B cell (primary cell): ENCODE measurements at regions not wholly inside any gene's neighbourhood (a gene's known extent, or its start where the extent isn't known, plus 50 kb on each side); places are given as distances from the start of the nearest gene placed in this dataset.

Experiments used
- ATAC-seq: fragments of 200-7000 bp; cut with Tn5 transposase; one replicate; pipeline ENCODE4 v1.10.0; 2021; ENCODE audit warnings: low read depth, mild to moderate bottlenecking, moderate number of reproducible peaks, moderate library complexity
- CTCF ChIA-PET: fragments of 350-600 bp; sonication (Branson Sonifier 250); formaldehyde crosslinking; loops from one replicate; lab custom pipeline; 2021; ENCODE audit warnings: antibody characterized with exemption, inconsistent platforms; lab: Charles Lee
- POLR2A ChIA-PET: fragments of 350-600 bp; sonication (Branson Sonifier 250); formaldehyde crosslinking; loops from one replicate; lab custom pipeline; 2021; ENCODE audit warnings: antibody characterized with exemption; lab: Charles Lee
- DNase-seq: peaks from one replicate; pipeline ENCODE4 v3.0.0; 2013
- H2AFZ ChIP-seq: 2 replicates; pipeline ENCODE4 v1.6.1; 2012; ENCODE audit warnings: mild to moderate bottlenecking, low read depth, low read length; ENCODE audit not compliant: insufficient read depth, poor library complexity, severe bottlenecking
- H3K27ac ChIP-seq, 2 donors: 1 replicate in 1 of 2; 2 replicates in 1 of 2; pipeline ENCODE4 v1.5.1; 2012 to 2013; ENCODE audit warnings: low read length in 2 of 2, mild to moderate bottlenecking in 2 of 2, moderate library complexity in 1 of 2
- H3K27me3 ChIP-seq, 4 experiments: fragments of 200-600 bp in 1 of 4; sonication (generic) in 1 of 4; replicated peaks in 1 of 4; 1 replicate in 2 of 4; 2 replicates in 2 of 4; pipeline versions ENCODE4 v1.6.1 to v1.7.0; 2013 to 2016; ENCODE audit warnings: low read length in 3 of 4, mild to moderate bottlenecking in 2 of 4, mixed read lengths in 1 of 4, moderate library complexity in 1 of 4; ENCODE audit not compliant: insufficient read depth in 4 of 4, control insufficient read depth in 3 of 4; ENCODE audit errors: control extremely low read depth in 1 of 4
- H3K36me3 ChIP-seq, 2 experiments: replicated peaks in 1 of 2; 1 replicate in 1 of 2; 2 replicates in 1 of 2; pipeline versions ENCODE4 v1.6.1 to v1.7.1; 2013; ENCODE audit warnings: low read length in 1 of 2; ENCODE audit not compliant: insufficient read depth in 2 of 2, control insufficient read depth in 1 of 2; ENCODE audit errors: control extremely low read depth in 1 of 2, extremely low read depth in 1 of 2
- H3K4me1 ChIP-seq, 2 donors: fragments of 200-600 bp in 1 of 2; sonication (generic) in 1 of 2; 1 replicate in 1 of 2; 2 replicates in 1 of 2; pipeline versions ENCODE4 v1.5.1 to v1.6.1; 2013 to 2017; ENCODE audit warnings: low read length in 2 of 2; ENCODE audit not compliant: control insufficient read depth in 2 of 2, insufficient read depth in 2 of 2
- H3K4me2 ChIP-seq: replicated peaks from 2 replicates; pipeline ENCODE3; 2012; ENCODE audit warnings: mild to moderate bottlenecking, low read depth, low read length; ENCODE audit not compliant: poor library complexity, severe bottlenecking
- H3K4me3 ChIP-seq, 5 experiments: fragments of 200-600 bp in 1 of 5; sonication (generic) in 1 of 5; 1 replicate in 3 of 5; 2 replicates in 2 of 5; pipeline versions ENCODE4 v1.5.1 to v1.7.0; 2011 to 2016; ENCODE audit warnings: low read length in 4 of 5, mild to moderate bottlenecking in 4 of 5, low read depth in 2 of 5, control low read depth in 1 of 5, moderate library complexity in 1 of 5; ENCODE audit not compliant: insufficient read depth in 1 of 5; ENCODE audit errors: control extremely low read depth in 1 of 5, extremely low read depth in 1 of 5
- H3K79me2 ChIP-seq: fragments of 200-600 bp; sonication (generic); one replicate; pipeline ENCODE4 v1.6.0; 2016; ENCODE audit warnings: low read length; ENCODE audit not compliant: control insufficient read depth, insufficient read depth
- H3K9ac ChIP-seq: fragments of 200-600 bp; sonication (generic); 2 replicates; pipeline ENCODE4 v1.6.1; 2017; ENCODE audit warnings: mild to moderate bottlenecking, low read length, moderate library complexity
- H3K9me3 ChIP-seq, 3 donors: one replicate each; pipeline versions ENCODE4 v1.6.1 to v1.7.1; 2013; ENCODE audit warnings: low read length in 2 of 3; ENCODE audit not compliant: control insufficient read depth in 2 of 3, insufficient read depth in 1 of 3; ENCODE audit errors: control extremely low read depth in 1 of 3
- H4K20me1 ChIP-seq: 2 replicates; pipeline ENCODE4 v1.6.0; 2012; ENCODE audit warnings: mild to moderate bottlenecking, low read length; ENCODE audit not compliant: insufficient read depth, control insufficient read depth, poor library complexity, severe bottlenecking
- H3K27ac Mint-ChIP-seq: one replicate; pipeline ENCODE4 v1.8.0; 2021; ENCODE audit warnings: mixed read lengths
- H3K27me3 Mint-ChIP-seq: one replicate; pipeline ENCODE4 v1.8.0; 2021; ENCODE audit warnings: mixed read lengths
- H3K4me1 Mint-ChIP-seq: one replicate; pipeline ENCODE4 v1.8.0; 2021; ENCODE audit warnings: mixed read lengths
- H3K4me3 Mint-ChIP-seq: one replicate; pipeline ENCODE4 v1.8.0; 2021; ENCODE audit warnings: mixed read lengths
- H3K9me3 Mint-ChIP-seq: one replicate; pipeline ENCODE4 v1.8.0; 2022; ENCODE audit warnings: mixed read lengths; ENCODE audit not compliant: insufficient read depth
- CTCF ChIP-seq: fragments of 200-600 bp; IDR thresholded peaks from one replicate; pipeline ENCODE4 v1.8.0; 2022; ENCODE audit warnings: antibody characterized with exemption, mild to moderate bottlenecking
- EZH2 ChIP-seq: IDR thresholded peaks from 2 replicates; pipeline ENCODE4 v1.6.1; 2012; ENCODE audit warnings: borderline replicate concordance, low read depth, mild to moderate bottlenecking, moderate library complexity, low read length; ENCODE audit not compliant: insufficient read depth, poor library complexity, severe bottlenecking
- WGBS: methylation state at CpG from one replicate; pipeline ENCODE4 v1.1.5; 2013; ENCODE audit warnings: missing lambda C conversion rate; ENCODE audit not compliant: insufficient coverage; 5-methylcytosine and 5-hydroxymethylcytosine counted together
- intact Hi-C: fragments of 100-400 bp; cut with micrococcal nuclease; formaldehyde crosslinking; loops from one replicate; pipeline ENCODE4 v1.10.0; 2022

DNA sequence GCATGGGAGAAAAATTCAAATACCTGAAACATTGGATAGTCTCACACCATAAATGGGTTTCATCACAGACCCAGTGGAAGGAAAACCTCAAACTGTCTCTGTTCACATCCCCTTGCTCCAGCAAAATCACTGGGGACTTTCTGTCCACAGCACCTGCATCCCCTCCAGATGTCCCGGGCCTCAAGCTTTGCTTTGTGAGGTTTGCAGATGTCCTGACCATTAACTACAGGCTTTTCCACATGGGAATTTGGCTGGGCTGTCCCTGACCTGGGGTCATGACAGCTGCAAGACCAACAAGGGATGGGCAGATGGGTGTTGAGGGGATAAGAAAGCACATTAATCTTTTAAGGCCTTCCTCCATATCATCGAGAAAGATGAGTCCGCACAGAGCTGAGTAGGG is 427.9 kb downstream of the TXNL1 start:
- ChIA-PET CTCF (no interaction called here), POLR2A (no interaction called here)
- no peak overlapping the region for H3K4me3 Mint-ChIP-seq
- no peak overlapping the region for H3K4me2 ChIP-seq
- peaks cover 35% of the 10 kb centered on the region for H3K4me1 Mint-ChIP-seq
- no peaks in the 10 kb centered on the region for H3K27me3 Mint-ChIP-seq
- H3K9me3 Mint-ChIP-seq: no peaks in the 10 kb centered on the region
- intact Hi-C loops: no loop called here
- H3K27ac ChIP-seq: no peak overlapping the region
- DNase-seq: no peak
- 49% methylated on average over 2 of the region's 3 CpGs for WGBS
- ATAC-seq: no peak
- H2AFZ ChIP-seq: no peak overlapping the region
- no peaks in the 10 kb centered on the region for H3K27me3 ChIP-seq
- H3K36me3 ChIP-seq: no peaks in the 10 kb centered on the region
- H3K27ac Mint-ChIP-seq: no peak overlapping the region
- no peaks in the 10 kb centered on the region for H3K79me2 ChIP-seq
- no peaks in the 10 kb centered on the region for H3K9me3 ChIP-seq
- H4K20me1 ChIP-seq: no peaks in the 10 kb centered on the region
- H3K9ac ChIP-seq: no peak overlapping the region
- TF ChIP-seq CTCF: no peak
- no peak overlapping the region for H3K4me3 ChIP-seq
- H3K4me1 ChIP-seq: peaks cover 7 to 14% of the 10 kb centered on the region in 2 donors

DNA sequence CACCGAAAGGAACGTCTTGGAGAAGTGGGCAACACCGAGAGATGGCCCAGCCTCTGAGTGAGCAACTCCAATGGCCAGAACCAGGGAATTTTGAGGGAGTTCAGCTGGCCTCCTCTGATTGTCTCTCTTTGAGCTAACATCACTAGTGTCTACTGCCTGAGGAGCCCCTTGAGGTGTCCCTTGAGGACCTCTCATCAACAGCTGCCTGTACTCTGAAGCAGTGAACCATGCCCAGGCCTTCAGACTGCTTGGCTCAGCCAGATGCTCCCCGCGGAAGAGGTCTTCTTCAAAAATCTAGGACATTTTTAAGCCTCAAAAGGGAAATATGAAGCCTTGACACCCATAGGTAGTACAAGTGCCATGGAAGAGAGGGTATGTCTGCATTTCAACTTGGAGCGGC is 430.4 kb downstream of the TXNL1 start:
- Histone ChIP-seq H3K9ac (no peak overlapping the region), H2AFZ (peak overlapping the region; percentile 64), H3K79me2 (no peaks in the 10 kb centered on the region), H3K27ac (no peak overlapping the region), H3K27me3 (no peaks in the 10 kb centered on the region), H3K4me2 (peak overlapping the region; percentile 42), H3K36me3 (no peaks in the 10 kb centered on the region), H4K20me1 (no peaks in the 10 kb centered on the region), H3K9me3 (peaks cover 0 to 5% (median 5%) of the 10 kb centered on the region in 3 donors), H3K4me3 (no peak overlapping the region), H3K4me1 (peaks cover 7 to 14% of the 10 kb centered on the region in 2 donors)
- POLR2A ChIA-PET: no interaction called here
- 97% methylated on average over 3 of the region's 6 CpGs for WGBS
- peak; percentile 84 for ATAC-seq
- TF ChIP-seq EZH2 (no peak), CTCF (no peak)
- Mint-ChIP-seq H3K9me3 (no peaks in the 10 kb centered on the region), H3K27me3 (no peaks in the 10 kb centered on the region), H3K27ac (peak overlapping the region; percentile 2), H3K4me3 (no peak overlapping the region), H3K4me1 (peaks cover 31% of the 10 kb centered on the region)
- peak; percentile 23 for DNase-seq
- intact Hi-C loops: no loop called here
- CTCF ChIA-PET: no interaction called here
